ENCODE measurements at regions not wholly inside any gene's neighbourhood (a gene's known extent, or its start where the extent isn't known, plus 50 kb on each side); places are given as distances from the start of the nearest gene placed in this dataset.
"Not testable (repeated sequence)": the region's sequence is repeated elsewhere in the genome, so short reads cannot be mapped to it uniquely, and the experiment has no call there.

GRCh38 chr7:52360541-52360940, 674.9 kb upstream of the POM121L12 start:
- Mint-ChIP-seq H3K27me3 (no peaks in the 10 kb centered on the region), H3K9me3 (peaks cover 10% of the 10 kb centered on the region), H3K4me1 (no peaks in the 10 kb centered on the region), H3K27ac (no peak overlapping the region), H3K36me3 (ENCODE audit: low read depth) (no peaks in the 10 kb centered on the region), H3K4me3 (no peak overlapping the region)
- DNase-seq (no peak), ATAC-seq (ENCODE audit: low read depth) (no peak)
- CTCF ChIA-PET, result no interaction called here
- POLR2A ChIA-PET, result no interaction called here
- TF ChIP-seq, protein P1, sequence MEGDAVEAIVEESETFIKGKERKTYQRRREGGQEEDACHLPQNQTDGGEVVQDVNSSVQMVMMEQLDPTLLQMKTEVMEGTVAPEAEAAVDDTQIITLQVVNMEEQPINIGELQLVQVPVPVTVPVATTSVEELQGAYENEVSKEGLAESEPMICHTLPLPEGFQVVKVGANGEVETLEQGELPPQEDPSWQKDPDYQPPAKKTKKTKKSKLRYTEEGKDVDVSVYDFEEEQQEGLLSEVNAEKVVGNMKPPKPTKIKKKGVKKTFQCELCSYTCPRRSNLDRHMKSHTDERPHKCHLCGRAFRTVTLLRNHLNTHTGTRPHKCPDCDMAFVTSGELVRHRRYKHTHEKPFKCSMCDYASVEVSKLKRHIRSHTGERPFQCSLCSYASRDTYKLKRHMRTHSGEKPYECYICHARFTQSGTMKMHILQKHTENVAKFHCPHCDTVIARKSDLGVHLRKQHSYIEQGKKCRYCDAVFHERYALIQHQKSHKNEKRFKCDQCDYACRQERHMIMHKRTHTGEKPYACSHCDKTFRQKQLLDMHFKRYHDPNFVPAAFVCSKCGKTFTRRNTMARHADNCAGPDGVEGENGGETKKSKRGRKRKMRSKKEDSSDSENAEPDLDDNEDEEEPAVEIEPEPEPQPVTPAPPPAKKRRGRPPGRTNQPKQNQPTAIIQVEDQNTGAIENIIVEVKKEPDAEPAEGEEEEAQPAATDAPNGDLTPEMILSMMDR (IDR thresholded peaks at IDR 0.05), result no peak
- intact Hi-C loops (cut with micrococcal nuclease), result no loop called here

GRCh38 chr7:52355053-52355452, 680.4 kb upstream of the POM121L12 start:
- H3K27me3 Mint-ChIP-seq, result no peaks in the 10 kb centered on the region
- no peaks in the 10 kb centered on the region for H3K4me1 Mint-ChIP-seq
- ChIA-PET CTCF (no interaction called here), POLR2A (no interaction called here)
- intact Hi-C loops (cut with micrococcal nuclease), result no loop called here
- TF ChIP-seq, protein P1 (IDR thresholded peaks at IDR 0.05), result no peak
- DNase-seq, result no peak
- H3K4me3 Mint-ChIP-seq, result no peak overlapping the region
- ATAC-seq (ENCODE audit: low read depth), result no peak
- peaks cover 2% of the 10 kb centered on the region for H3K9me3 Mint-ChIP-seq
- H3K27ac Mint-ChIP-seq, result no peak overlapping the region
- H3K36me3 Mint-ChIP-seq (ENCODE audit: low read depth), result no peaks in the 10 kb centered on the region

GRCh38 chr7:52352013-52352981, 683.1 kb upstream of the POM121L12 start:
- H3K27ac Mint-ChIP-seq, result no peak overlapping the region
- H3K4me3 Mint-ChIP-seq, result no peak overlapping the region
- H3K27me3 Mint-ChIP-seq, result no peaks in the 10 kb centered on the region
- H3K36me3 Mint-ChIP-seq (ENCODE audit: low read depth), result no peaks in the 10 kb centered on the region
- no peaks in the 10 kb centered on the region for H3K4me1 Mint-ChIP-seq
- peaks cover 2% of the 10 kb centered on the region for H3K9me3 Mint-ChIP-seq
- ChIA-PET POLR2A (no interaction called here), CTCF (no interaction called here)
- no peak for ATAC-seq (ENCODE audit: low read depth)
- no peak for DNase-seq
- TF ChIP-seq, protein P1 (IDR thresholded peaks at IDR 0.05), result no peak
- intact Hi-C loops (cut with micrococcal nuclease), result no loop called here

- Mint-ChIP-seq H3K27me3 (no peaks in the 10 kb centered on the region), H3K9me3 (peaks cover 10% of the 10 kb centered on the region), H3K27ac (no peak overlapping the region), H3K4me3 (no peak overlapping the region), H3K4me1 (no peaks in the 10 kb centered on the region), H3K36me3 (ENCODE audit: low read depth) (no peaks in the 10 kb centered on the region)
- TF ChIP-seq, protein P1 (IDR thresholded peaks at IDR 0.05), result no peak
- ChIA-PET CTCF (no interaction called here), POLR2A (no interaction called here)
- ATAC-seq (ENCODE audit: low read depth), result no peak
- intact Hi-C loops (cut with micrococcal nuclease), result no loop called here
- DNase-seq, result no peak
Measured at GRCh38 chr7:52344015-52344414, 691.4 kb upstream of the POM121L12 start.

GRCh38 chr7:52340067-52340466, 695.4 kb upstream of the POM121L12 start:
- Mint-ChIP-seq H3K27me3 (no peaks in the 10 kb centered on the region), H3K4me1 (no peaks in the 10 kb centered on the region), H3K27ac (no peak overlapping the region), H3K36me3 (ENCODE audit: low read depth) (no peaks in the 10 kb centered on the region), H3K4me3 (no peak overlapping the region), H3K9me3 (peaks cover 7% of the 10 kb centered on the region)
- intact Hi-C loops (cut with micrococcal nuclease), result no loop called here
- ATAC-seq (ENCODE audit: low read depth) (no peak), DNase-seq (no peak)
- POLR2A ChIA-PET, result no interaction called here
- CTCF ChIA-PET, result no interaction called here
- TF ChIP-seq, protein P1 (IDR thresholded peaks at IDR 0.05), result no peak

- DNase-seq; H3K4me3 Mint-ChIP-seq; H3K27me3 Mint-ChIP-seq; H3K36me3 Mint-ChIP-seq (ENCODE audit: low read depth); CTCF ChIA-PET; ATAC-seq (ENCODE audit: low read depth); H3K4me1 Mint-ChIP-seq; H3K27ac Mint-ChIP-seq; POLR2A ChIA-PET: not testable (repeated sequence)
- peaks cover 15% of the 10 kb centered on the region for H3K9me3 Mint-ChIP-seq
- intact Hi-C loops (cut with micrococcal nuclease), result loop anchor here (10.0 kb wide), 1 partner anchor 56 kb away; no protein-coding TSS in a partner anchor
Measured at GRCh38 chr7:52328328-52328727, 707.1 kb upstream of the POM121L12 start.

Measured in activated B cell treated with CpG ODN at 0.5 μM for 24 hours (primary cell).